HG02884 (cell line): ENCODE measurements at regions not wholly inside any gene's neighbourhood (a gene's known extent, or its start where the extent isn't known, plus 50 kb on each side); places are given as distances from the start of the nearest gene placed in this dataset.
"Not testable (repeated sequence)": the region's sequence is repeated elsewhere in the genome, so short reads cannot be mapped to it uniquely, and the experiment has no call there.

Experiments
- ATAC-seq: cut with Tn5 transposase; IDR thresholded peaks from one replicate; pipeline ENCODE4 v1.9.1; 2021; ENCODE audit warnings: mild to moderate bottlenecking, moderate library complexity; ENCODE audit not compliant: unreplicated experiment

DNA sequence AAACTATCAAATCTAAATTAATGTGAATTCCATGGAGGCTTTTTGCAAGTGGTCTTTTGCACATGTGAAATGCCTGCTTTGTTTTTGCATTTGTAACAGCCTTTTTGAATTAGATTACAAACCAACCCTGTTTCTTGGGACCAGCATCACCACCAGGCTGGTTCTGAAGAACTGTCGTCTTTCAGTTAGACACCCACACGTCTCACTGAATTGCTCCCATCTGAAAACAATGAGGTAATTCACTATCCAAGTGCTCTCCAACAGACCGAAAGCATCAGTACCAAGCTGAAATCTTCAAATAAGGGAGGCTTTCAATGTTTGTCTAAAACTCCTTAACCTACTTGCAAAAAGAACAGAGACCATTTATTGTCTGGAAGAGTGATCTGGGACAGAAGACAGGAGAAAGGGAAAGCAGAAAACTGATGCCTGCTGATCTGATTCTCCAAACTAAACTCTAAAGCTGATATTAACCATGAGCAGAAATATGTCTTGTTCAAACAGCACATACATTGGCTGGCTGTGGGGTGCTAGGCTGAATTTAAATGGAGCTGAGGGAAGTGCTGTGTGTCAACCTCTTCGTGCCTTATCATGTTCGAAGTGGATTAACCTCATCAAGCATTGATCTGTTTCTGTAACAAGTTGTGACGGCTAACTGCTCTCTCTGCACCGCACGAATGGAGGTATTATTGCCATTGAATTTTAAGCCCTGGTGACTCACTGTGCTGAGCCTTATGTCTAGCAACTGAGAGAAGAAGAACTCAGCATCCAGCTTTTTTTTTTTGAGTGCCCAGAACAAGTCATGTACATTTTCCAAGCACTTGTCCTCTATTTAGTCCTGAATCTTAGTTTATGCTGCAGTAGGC is 213.7 kb upstream of the P2RY1 start:
- no peak for ATAC-seq

DNA sequence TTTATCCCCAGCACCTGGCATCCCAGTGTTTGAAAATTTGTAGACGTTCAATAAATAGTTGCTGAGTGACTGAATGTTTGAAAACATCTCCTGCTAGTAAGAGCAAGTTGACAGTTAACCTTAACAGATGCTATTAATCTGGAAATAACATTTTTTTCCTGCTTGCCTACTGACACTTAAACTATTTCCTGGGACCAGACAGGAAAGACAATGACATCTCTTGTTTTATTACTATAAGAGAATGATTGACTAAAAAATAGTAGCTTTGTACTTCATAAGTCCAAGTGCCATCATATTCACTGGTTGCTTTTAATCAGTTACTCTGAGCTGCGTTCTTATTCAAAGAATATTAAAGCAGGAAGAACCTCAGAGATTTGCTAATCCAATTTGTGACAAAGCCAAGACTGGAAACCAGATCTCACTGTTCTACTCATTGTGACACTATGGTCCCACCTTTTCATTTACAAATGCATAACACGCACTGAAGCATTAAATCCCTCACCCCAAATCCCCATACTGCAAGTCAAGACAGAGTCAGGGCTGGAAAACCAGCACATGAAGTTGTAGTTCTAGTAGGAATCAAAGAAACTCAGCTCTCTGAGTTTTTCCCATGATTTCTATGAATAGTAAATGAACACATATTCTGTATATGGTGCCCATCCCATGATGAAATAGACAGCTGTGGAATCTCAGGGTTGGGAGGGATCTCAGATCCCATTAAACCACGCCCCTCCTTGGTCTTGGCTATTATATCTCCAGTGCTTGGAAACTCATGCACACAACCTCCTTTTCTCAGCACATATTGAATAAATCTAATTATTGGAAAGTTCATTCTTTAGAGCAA is 212.7 kb upstream of the P2RY1 start:
- no peak for ATAC-seq

DNA sequence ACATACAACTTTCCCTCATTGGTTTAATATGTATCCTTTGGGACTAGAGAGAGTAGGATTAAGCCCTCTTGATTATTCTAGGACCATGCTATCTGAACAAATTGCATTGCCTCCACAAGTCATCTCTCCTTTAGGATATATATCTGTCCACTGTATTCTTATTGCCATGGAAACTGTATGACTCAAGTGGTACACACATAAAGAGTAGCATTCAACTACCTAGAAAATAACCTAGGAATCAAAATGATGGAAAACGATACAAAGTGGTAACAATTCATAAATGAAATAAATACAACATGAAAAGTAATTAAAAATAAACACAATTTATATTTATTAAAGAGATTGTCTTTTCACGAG is 212.1 kb upstream of the P2RY1 start:
- ATAC-seq: no peak

DNA sequence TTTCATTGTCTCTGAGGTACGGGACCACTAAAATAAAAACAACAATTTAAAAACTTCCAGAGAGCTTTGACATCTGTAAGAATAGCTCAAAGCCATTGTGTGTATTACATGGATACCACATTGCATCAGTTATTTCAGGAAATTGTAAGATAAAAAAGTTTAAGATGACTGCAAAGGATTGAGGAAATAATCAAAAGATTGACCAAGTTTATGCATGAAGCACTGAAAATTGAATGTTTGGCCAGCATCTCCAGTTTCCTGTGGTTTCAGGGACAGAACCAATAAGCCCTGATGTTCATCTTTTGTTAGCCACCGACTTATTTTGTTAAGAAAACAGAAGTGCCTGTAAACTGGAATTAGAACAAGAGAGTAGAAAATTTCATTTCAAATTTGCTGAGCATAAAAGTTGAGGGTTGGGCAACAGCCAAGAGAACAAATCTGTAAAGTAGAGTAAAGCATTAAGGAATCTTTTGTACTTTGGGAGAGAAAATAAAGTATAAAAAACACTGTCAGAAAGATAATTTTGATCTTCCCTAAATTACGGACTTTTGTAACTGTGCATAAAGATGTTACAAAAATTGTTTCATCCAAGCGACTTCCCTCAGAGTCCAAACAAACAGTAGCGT is 211.5 kb upstream of the P2RY1 start:
- ATAC-seq: no peak

DNA sequence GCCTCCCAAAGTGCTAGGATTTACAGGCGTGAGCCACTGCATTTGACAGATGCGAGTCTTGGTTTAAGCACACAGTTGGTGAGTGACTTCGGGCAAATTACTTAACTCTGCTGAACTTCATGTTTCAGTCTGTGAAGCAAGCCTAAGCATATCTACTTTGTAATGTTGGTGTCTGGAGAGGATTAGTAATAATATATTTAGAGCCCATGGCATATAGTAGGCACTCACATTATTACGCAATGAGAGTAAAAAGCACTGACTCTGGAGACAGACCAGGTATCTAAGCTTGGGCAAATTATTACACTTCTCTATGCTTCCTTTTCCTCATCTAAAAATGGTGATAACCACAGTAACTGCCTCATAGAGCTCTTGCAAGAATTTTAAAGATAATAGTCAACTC is 208.7 kb upstream of the P2RY1 start:
- ATAC-seq: no peak

DNA sequence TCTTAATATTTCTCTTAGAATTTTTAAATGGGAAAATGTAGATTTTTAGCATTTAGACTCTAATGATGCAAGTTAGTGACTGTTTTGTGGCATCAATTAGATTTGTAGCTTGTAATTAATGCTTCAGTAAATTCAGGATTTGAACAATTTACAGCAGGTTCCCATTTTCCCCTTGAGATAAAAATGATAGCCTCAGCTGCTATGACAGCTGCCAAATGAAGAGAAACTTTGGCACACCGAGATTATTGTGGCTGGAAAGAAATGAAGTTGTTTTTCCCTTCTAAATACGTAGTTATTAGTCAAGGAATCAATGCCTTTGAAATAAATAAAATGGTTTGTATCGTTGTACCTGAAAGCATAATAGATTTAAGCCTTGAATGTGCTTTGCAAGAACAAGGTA is 206.4 kb upstream of the P2RY1 start:
- ATAC-seq: no peak

DNA sequence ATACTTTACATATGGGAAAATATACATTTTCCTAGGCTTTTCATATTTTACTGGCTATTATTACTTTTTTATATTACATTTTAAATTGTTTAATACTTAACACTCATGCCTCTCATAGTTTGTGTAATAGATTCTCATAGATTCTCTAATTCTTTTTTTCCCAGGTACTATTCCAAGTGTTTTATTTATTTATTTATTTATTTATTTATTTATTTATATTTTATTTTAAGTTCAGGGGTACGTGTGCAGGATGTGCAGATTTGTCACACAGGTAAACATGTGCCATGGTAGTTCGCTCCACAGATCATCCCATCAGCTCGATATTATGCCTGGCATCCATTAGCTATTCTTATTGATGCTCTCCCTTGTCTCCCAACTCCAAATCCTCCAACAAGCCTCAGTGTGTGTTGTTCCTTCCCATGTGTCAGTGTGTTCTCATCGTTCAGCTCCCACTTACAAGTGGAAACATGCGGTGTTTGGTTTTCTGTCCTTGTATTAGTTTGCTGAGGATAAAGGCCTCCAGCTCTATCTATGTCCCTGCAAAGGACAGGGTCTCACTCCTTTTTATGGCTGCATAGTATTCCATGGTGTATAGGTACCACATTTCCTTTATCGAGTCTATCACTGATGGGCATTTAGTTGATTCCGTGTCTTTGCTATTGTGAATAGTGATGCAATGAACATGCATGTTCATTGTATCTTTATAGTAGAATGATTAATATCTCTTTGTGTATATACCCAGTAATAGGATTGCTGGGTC is 205.4 kb upstream of the P2RY1 start:
- no peak for ATAC-seq

DNA sequence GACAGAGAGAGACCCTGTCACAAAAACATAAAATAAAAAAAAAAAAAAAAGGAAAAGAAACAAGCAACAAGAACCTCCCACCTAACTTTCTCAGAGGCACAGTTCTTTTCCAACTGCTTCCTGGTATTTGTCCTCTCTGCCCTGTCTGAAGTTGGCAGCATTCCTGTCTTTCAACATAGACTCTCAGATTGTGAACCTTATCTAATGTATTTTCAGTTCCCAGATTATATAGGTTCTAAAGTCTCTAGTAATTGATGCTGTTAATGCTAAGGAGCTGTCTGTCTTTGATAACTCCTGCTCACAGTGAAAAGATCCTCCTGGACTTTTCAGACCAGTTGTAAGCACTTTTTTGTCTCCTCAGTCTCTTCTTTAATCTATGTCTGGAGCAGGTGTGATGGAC is 199.5 kb upstream of the P2RY1 start:
- no peak for ATAC-seq

DNA sequence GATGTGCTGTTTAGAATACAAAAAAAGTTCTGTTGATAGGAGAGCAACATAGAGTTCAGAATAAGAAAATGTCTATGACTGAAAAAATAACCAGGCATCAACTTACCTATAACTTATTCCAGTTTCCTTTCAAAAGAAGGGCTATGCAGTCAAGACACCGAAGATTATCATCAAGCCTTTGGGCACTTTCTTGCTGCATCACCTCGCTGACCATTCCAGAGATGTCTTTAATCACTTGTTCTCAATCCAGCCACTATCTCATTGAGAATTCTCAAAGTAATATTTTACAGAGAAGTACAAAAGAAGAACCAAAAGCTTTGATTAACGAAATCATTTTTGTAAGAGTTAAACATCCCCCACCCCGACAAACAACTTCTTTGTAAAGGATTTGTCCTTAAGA is 198.3 kb upstream of the P2RY1 start:
- ATAC-seq: no peak

DNA sequence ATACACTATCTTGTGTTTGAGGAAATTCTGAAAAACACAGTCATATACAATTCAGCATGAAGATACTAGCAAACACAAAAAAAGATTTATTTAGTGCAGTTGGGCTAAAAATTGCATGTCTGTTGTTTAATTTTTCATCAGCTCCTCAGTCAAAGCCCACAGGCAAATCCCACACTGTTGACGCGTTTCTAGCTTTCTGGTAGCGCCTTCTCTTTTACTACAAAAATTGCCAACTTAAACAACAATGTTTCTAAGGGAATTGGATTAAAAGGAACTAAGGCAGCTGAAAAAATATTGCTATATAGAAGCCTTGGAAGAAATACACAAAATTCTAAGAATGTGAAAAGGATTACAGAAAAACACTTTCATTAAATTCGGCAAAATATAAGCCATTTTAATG is 196.7 kb upstream of the P2RY1 start:
- no peak for ATAC-seq

DNA sequence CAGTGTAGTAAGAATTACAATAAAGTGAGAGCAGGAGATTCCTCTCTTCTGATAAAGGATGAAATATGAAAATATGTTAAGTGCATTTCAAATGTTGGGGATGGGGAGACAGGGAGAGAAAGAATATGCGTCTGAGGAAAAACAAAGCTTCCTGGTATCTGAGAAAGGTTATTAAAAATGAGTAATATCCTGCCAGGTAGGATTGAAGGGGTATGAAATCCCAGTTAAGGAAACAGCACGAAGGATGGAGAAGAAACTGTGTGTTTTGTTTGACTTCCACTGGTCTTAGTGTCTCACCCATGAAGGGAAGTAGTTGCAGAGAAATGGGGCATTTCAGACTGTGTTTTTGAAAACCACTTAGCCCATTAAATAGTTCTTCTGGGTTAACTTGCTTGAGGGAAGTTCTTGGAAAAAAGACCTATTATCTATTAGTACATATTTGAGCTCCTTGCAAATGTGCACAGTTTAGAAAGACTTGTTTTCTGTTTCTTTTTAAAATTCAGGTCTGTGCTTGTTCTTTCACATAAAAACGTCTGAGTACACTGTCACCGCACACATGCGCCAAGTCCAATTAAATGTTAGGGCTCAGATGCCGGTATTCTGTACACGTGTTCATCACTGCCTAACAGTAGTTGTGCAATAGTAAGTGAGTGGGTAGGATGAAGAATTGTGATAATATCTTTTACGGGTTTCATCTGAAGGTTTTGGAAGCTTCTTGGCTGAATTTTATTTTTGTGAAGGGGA is 196.1 kb upstream of the P2RY1 start:
- ATAC-seq: no peak

DNA sequence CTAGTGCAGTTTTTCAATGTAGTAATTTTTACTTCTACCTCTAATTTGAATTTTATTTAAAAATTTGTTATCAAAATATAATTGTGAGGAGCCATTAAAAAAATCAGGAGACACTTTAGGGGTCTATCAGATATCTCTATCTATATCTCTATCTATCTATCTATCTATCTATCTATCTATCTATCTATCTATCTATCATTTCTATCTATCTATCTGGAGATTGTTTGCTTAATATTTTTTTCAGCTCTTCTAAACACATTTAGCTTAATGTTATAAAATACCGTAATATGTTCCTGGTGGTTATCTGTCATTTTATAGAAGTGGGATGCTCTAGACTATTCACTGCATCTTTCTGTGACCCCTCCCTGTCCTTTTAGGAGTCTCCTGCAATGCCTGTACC is 193.7 kb upstream of the P2RY1 start:
- no peak for ATAC-seq

DNA sequence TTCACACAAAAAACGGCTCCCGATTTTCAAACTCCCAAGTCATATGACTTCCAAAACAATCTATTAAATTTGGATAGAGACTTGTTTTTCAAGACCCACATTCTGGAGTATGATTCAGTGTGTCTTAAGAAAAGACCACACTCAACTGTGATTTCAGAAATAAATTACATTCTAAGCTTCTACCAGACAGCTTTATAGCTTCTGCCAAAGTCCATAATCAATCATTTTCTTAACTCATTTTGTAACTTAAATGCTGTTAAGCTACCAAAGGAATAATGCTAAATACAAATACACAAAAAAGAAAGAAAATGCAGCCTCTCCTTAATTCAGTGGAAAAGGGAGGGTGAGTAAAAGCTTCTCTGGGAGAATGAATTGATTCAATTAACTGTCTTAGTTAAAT is 192.3 kb upstream of the P2RY1 start:
- ATAC-seq: no peak

DNA sequence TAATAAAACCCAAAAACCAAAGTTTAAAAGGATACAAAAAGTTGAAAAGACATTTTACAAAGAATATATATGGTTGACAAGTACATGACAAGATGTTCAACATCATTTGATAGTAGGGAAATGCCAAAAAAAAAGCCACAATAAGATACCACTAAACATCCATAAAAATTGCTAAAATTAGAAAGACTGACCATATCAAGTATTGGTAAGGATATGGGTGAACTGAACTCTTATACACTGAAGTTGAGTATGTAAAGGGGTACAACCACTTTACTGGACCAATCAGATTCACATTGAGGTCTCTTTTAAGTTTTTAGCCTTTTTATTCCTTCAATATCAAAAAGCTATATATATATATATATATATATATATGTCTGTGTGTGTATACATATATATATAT is 190.5 kb upstream of the P2RY1 start:
- ATAC-seq: no peak

DNA sequence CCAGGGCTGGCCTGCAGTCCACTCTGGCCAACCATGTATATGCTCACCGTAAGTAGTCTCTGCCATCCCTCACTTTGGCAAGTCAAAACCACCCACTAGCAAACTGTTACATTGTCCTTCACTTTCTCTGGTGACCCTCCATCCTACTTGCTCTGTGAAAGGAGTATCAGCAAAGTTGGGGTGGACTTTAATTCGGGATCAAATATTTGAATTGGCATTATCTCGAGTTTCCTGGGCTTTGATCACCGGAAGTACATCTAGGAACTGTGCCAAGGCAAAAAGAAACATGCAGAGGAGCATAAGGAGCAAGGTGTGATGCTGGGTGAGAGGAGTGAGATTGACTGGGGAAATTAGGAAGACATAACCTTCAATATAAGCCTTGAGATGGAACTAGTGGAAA is 188.9 kb upstream of the P2RY1 start:
- no peak for ATAC-seq

DNA sequence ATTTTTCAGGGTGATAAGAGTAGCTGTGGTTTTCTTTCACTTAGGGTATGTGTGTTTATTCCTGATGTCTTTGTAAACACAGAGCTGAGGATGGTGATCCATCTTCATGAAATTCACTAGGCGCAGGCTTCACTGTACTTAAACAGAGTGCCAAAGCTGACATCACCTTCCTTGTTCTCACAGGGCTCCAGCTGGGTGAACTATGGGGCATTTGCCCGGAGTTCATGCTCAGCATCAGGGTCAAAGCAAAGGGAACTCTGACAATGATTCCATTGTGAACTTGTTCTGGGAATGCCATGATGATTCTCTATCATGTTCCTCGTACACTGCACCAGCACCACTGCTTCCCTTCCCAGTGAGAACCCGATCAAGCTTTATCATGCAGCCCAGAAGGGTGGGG is 184.8 kb upstream of the P2RY1 start:
- no peak for ATAC-seq

DNA sequence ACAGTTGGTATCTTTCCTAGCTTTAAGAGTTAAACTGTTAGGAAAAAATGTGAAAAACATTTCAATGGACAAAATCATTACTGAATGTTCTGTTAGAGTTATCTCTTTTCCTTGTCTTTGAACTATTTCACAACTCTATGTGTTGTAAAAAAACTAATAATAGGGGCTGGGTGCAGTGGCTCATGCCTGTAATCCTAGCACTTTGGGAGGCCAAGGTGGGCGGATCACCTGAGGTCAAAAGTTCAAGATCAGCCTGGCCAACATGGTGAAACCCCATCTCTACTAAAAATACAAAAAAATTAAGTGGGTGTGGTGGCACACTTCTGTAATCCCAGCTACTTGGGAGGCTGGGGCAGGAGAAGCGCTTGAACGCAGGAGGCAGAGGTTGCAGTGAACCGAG is 184.0 kb upstream of the P2RY1 start:
- ATAC-seq: not testable (repeated sequence)

DNA sequence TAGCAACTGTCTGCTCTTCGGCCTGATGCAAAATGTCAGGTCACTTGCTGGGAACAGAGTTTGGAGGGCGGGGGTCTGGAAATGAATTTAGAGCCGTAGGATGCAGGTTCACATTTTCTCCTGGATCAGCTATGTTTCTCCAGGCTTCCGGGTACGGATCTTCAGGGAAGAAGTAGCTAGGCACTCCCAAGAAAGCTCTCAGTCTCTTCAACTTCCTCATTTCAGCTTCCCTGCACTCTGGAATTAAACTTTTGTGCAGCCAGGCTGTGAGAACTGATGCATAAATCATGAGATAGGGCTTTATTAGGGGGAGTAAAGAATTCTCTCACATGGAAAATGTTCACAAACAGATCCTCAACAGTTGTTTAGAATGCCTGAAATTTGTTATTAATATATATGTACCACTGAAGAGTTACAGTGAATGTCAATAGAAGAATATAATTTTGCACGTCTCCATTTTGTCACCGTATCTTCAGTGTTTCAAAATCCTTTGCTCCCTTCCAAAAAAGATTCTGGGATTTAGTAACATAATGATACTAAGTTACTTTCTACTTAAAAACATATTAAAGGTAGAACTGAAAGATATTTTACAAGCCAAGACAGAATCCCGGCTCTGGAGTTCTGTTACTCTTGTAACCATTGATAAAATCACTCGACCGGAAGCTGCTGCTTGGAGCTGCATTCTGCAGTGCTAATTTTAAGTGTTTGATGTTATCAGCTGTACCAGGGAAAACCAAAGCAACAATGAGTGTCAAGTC is 178.5 kb upstream of the P2RY1 start:
- no peak for ATAC-seq

DNA sequence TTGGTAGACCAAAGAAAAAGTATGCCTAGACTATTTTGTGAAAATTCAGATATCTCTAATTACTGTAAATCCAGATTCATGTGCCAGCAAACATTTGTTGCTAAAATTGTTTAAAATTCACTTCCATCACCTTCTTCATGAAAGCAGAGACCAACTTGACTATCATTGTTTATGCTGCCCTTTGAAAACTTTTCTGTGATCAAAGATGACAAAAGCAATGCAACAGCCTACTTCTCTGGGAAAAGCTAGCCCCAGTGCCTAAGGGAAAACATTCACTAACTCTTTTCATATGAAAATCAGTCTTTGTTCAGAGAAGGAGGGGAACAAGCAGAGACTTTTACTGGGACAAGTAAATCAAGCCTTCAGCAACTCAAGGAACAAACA is 178.0 kb upstream of the P2RY1 start:
- no peak for ATAC-seq
